ENCODE measurements at regions not wholly inside any gene's neighbourhood (a gene's known extent, or its start where the extent isn't known, plus 50 kb on each side); places are given as distances from the start of the nearest gene placed in this dataset.
"Not testable (repeated sequence)": the region's sequence is repeated elsewhere in the genome, so short reads cannot be mapped to it uniquely, and the experiment has no call there.

GRCh38 chr1:185541871-185542301, 192.3 kb upstream of the HMCN1 start:
- Histone ChIP-seq H3K4me3 (replicated peaks; ENCODE audit: insufficient read depth, low read length) (no peak overlapping the region), H3K27me3 (ENCODE audit: insufficient read depth, poor library complexity, severe bottlenecking) (no peaks in the 10 kb centered on the region), H3K27ac (replicated peaks) (no peak overlapping the region)
- TF ChIP-seq SPI1 (IDR thresholded peaks at IDR 0.05; ENCODE audit: borderline replicate concordance, low read depth) (no peak), POLR2AphosphoS5 (IDR thresholded peaks at IDR 0.05; ENCODE audit: low read depth) (no peak), REST (IDR thresholded peaks at IDR 0.05; ENCODE audit: insufficient replicate concordance, low read depth) (no peak), GABPA (IDR thresholded peaks at IDR 0.05; ENCODE audit: low read depth) (no peak), CTCF (IDR thresholded peaks at IDR 0.05; ENCODE audit: insufficient read depth, low read length) (no peak)
- DNase-seq (ENCODE audit: low read depth in 1 of 2, low spot score in 1 of 2) = no peak

- no peak overlapping the region for H3K4me3 ChIP-seq (replicated peaks; ENCODE audit: insufficient read depth, low read length)
- TF ChIP-seq REST (IDR thresholded peaks at IDR 0.05; ENCODE audit: insufficient replicate concordance, low read depth) = no peak
- no peak for TF ChIP-seq GABPA (IDR thresholded peaks at IDR 0.05; ENCODE audit: low read depth)
- no peak for TF ChIP-seq SPI1 (IDR thresholded peaks at IDR 0.05; ENCODE audit: borderline replicate concordance, low read depth)
- TF ChIP-seq POLR2AphosphoS5 (IDR thresholded peaks at IDR 0.05; ENCODE audit: low read depth) = no peak
- no peak for TF ChIP-seq CTCF (IDR thresholded peaks at IDR 0.05; ENCODE audit: insufficient read depth, low read length)
- no peak overlapping the region for H3K27ac ChIP-seq (replicated peaks)
- no peaks in the 10 kb centered on the region for H3K27me3 ChIP-seq (ENCODE audit: insufficient read depth, poor library complexity, severe bottlenecking)
- no peak for DNase-seq (ENCODE audit: low read depth in 1 of 2, low spot score in 1 of 2)
These were observed 193.9 kb upstream of the HMCN1 start for GRCh38 chr1:185540295-185540694.

- no peak overlapping the region for H3K4me3 ChIP-seq (replicated peaks; ENCODE audit: insufficient read depth, low read length)
- no peaks in the 10 kb centered on the region for H3K27me3 ChIP-seq (ENCODE audit: insufficient read depth, poor library complexity, severe bottlenecking)
- H3K27ac ChIP-seq (replicated peaks) = no peak overlapping the region
- TF ChIP-seq REST (IDR thresholded peaks at IDR 0.05; ENCODE audit: insufficient replicate concordance, low read depth) (no peak), SPI1 (IDR thresholded peaks at IDR 0.05; ENCODE audit: borderline replicate concordance, low read depth) (no peak), GABPA (IDR thresholded peaks at IDR 0.05; ENCODE audit: low read depth) (no peak), POLR2AphosphoS5 (IDR thresholded peaks at IDR 0.05; ENCODE audit: low read depth) (no peak), CTCF (IDR thresholded peaks at IDR 0.05; ENCODE audit: insufficient read depth, low read length) (no peak)
- DNase-seq (ENCODE audit: low read depth in 1 of 2, low spot score in 1 of 2) = no peak
These were observed 194.8 kb upstream of the HMCN1 start for GRCh38 chr1:185539277-185539943.

GRCh38 chr1:185538309-185538898, 195.8 kb upstream of the HMCN1 start:
- H3K27ac ChIP-seq (replicated peaks); DNase-seq (ENCODE audit: low read depth in 1 of 2, low spot score in 1 of 2); H3K27me3 ChIP-seq (ENCODE audit: insufficient read depth, poor library complexity, severe bottlenecking); H3K4me3 ChIP-seq (replicated peaks; ENCODE audit: insufficient read depth, low read length): not testable (repeated sequence)

All from HL-60 (cell line).